KMS-11 (cell line): ENCODE measurements at regions not wholly inside any gene's neighbourhood (a gene's known extent, or its start where the extent isn't known, plus 50 kb on each side); places are given as distances from the start of the nearest gene placed in this dataset.

Experiments used
- H2AFZ ChIP-seq: fragments of 200-600 bp; sonication (generic); 2 replicates; pipeline ENCODE4 v1.6.1; 2016; ENCODE audit warnings: antibody characterized with exemption, mixed run types, low read depth
- H3K27ac ChIP-seq: fragments of 200-600 bp; sonication (generic); 2 replicates; pipeline ENCODE4 v1.6.1; 2016; ENCODE audit warnings: mild to moderate bottlenecking, mixed run types
- H3K27me3 ChIP-seq: fragments of 200-600 bp; sonication (generic); 2 replicates; pipeline ENCODE4 v1.6.1; 2017; ENCODE audit warnings: mild to moderate bottlenecking, low read depth, mixed run types, moderate library complexity; ENCODE audit not compliant: insufficient read depth
- H3K36me3 ChIP-seq: fragments of 200-600 bp; sonication (generic); 2 replicates; pipeline ENCODE4 v1.6.1; 2017; ENCODE audit warnings: mild to moderate bottlenecking, mixed run types; ENCODE audit not compliant: insufficient read depth
- H3K4me1 ChIP-seq: fragments of 200-600 bp; sonication (generic); 2 replicates; pipeline ENCODE4 v1.6.1; 2016; ENCODE audit warnings: mild to moderate bottlenecking, low read depth, mixed run types; ENCODE audit not compliant: poor library complexity, severe bottlenecking
- H3K4me2 ChIP-seq: fragments of 200-600 bp; sonication (generic); 2 replicates; pipeline ENCODE4 v1.7.0; 2016; ENCODE audit warnings: mild to moderate bottlenecking, mixed run types
- H3K4me3 ChIP-seq: fragments of 200-600 bp; sonication (generic); IDR thresholded peaks from 2 replicates; pipeline ENCODE4 v1.6.1; 2017; ENCODE audit warnings: low read depth, low read length, mixed read lengths; ENCODE audit not compliant: insufficient read depth
- H3K79me2 ChIP-seq: fragments of 200-600 bp; sonication (generic); 2 replicates; pipeline ENCODE4 v1.6.1; 2016; ENCODE audit warnings: low read depth, mixed run types; ENCODE audit not compliant: insufficient read depth
- H3K9ac ChIP-seq: fragments of 200-600 bp; sonication (generic); 2 replicates; pipeline ENCODE4 v1.6.1; 2016; ENCODE audit warnings: mild to moderate bottlenecking, mixed run types
- H4K20me1 ChIP-seq: fragments of 200-600 bp; sonication (generic); 2 replicates; pipeline ENCODE4 v1.6.1; 2016; ENCODE audit warnings: mild to moderate bottlenecking, mixed run types; ENCODE audit not compliant: insufficient read depth
- CTCF ChIP-seq: fragments of 200-600 bp; sonication (generic); conservative IDR thresholded peaks from 2 replicates; pipeline ENCODE4 v1.6.1; 2017; ENCODE audit warnings: low read depth, mild to moderate bottlenecking, antibody characterized with exemption, low read length, moderate library complexity, mixed read lengths

- Histone ChIP-seq H3K27me3 (no peaks in the 10 kb centered on the region), H3K9ac (no peak overlapping the region), H3K79me2 (no peaks in the 10 kb centered on the region), H3K4me3 (no peak overlapping the region), H3K4me1 (no peaks in the 10 kb centered on the region), H4K20me1 (no peaks in the 10 kb centered on the region), H3K36me3 (no peaks in the 10 kb centered on the region), H3K4me2 (no peak overlapping the region), H3K27ac (no peak overlapping the region), H2AFZ (no peak overlapping the region)
- TF ChIP-seq CTCF, result no peak
These were observed 218.0 kb upstream of the ADGRL4 start for GRCh38 chr1:79224537-79224936.

- no peak for TF ChIP-seq CTCF
- H4K20me1 ChIP-seq, result no peaks in the 10 kb centered on the region
- H3K27ac ChIP-seq, result no peak overlapping the region
- no peaks in the 10 kb centered on the region for H3K36me3 ChIP-seq
- H3K79me2 ChIP-seq, result no peaks in the 10 kb centered on the region
- H3K4me3 ChIP-seq, result no peak overlapping the region
- H3K4me1 ChIP-seq, result no peaks in the 10 kb centered on the region
- H2AFZ ChIP-seq, result no peak overlapping the region
- H3K27me3 ChIP-seq, result no peaks in the 10 kb centered on the region
- H3K4me2 ChIP-seq, result no peak overlapping the region
- H3K9ac ChIP-seq, result no peak overlapping the region
These were observed 214.0 kb upstream of the ADGRL4 start for GRCh38 chr1:79220509-79220908.

- Histone ChIP-seq H3K27ac (no peak overlapping the region), H3K79me2 (no peaks in the 10 kb centered on the region), H3K36me3 (no peaks in the 10 kb centered on the region), H3K4me3 (no peak overlapping the region), H4K20me1 (no peaks in the 10 kb centered on the region), H3K27me3 (no peaks in the 10 kb centered on the region), H3K9ac (no peak overlapping the region), H3K4me1 (no peaks in the 10 kb centered on the region), H2AFZ (no peak overlapping the region), H3K4me2 (no peak overlapping the region)
- TF ChIP-seq CTCF, result no peak
These were observed 208.8 kb upstream of the ADGRL4 start for GRCh38 chr1:79215311-79215710.

- Histone ChIP-seq H3K4me2 (no peak overlapping the region), H2AFZ (no peak overlapping the region), H3K4me1 (peaks cover 34% of the 10 kb centered on the region), H3K36me3 (no peaks in the 10 kb centered on the region), H3K4me3 (no peak overlapping the region), H3K27me3 (no peaks in the 10 kb centered on the region), H3K9ac (no peak overlapping the region), H3K27ac (no peak overlapping the region), H4K20me1 (no peaks in the 10 kb centered on the region), H3K79me2 (no peaks in the 10 kb centered on the region)
- TF ChIP-seq CTCF, result no peak
These were observed 201.3 kb upstream of the ADGRL4 start for GRCh38 chr1:79207786-79208185.

- Histone ChIP-seq H3K79me2 (no peaks in the 10 kb centered on the region), H3K4me1 (peaks cover 34% of the 10 kb centered on the region)
These were observed 200.8 kb upstream of the ADGRL4 start for GRCh38 chr1:79207331-79207730.

More at GRCh38 chr1:79207331-79207730, 200.8 kb upstream of the ADGRL4 start:
- no peaks in the 10 kb centered on the region for H3K36me3 ChIP-seq
- no peak overlapping the region for H2AFZ ChIP-seq
- H3K9ac ChIP-seq, result no peak overlapping the region
- no peak overlapping the region for H3K4me3 ChIP-seq
- no peak for TF ChIP-seq CTCF
- no peak overlapping the region for H3K4me2 ChIP-seq
- H3K27ac ChIP-seq, result no peak overlapping the region
- H4K20me1 ChIP-seq, result no peaks in the 10 kb centered on the region
- no peaks in the 10 kb centered on the region for H3K27me3 ChIP-seq
